CD14-positive monocyte (primary cell): ENCODE measurements at regions not wholly inside any gene's neighbourhood (a gene's known extent, or its start where the extent isn't known, plus 50 kb on each side); places are given as distances from the start of the nearest gene placed in this dataset.

Experiments used
- DNase-seq, 3 donors: peaks; one replicate each; pipeline ENCODE4 v3.0.0-alpha.2; 2011 to 2022
- H2AFZ ChIP-seq: 2 replicates; pipeline ENCODE4 v1.6.0; 2012; ENCODE audit warnings: mild to moderate bottlenecking, low read depth, low read length, inconsistent platforms; ENCODE audit not compliant: insufficient read depth, poor library complexity, severe bottlenecking
- H3K27ac ChIP-seq, 2 donors: 1 replicate in 1 of 2; 2 replicates in 1 of 2; pipeline ENCODE4 v1.5.1; 2012 to 2013; ENCODE audit warnings: low read length in 2 of 2, control low read depth in 1 of 2, inconsistent platforms in 1 of 2, low read depth in 1 of 2, mild to moderate bottlenecking in 1 of 2
- H3K27me3 ChIP-seq, 2 donors: one replicate each; pipeline versions ENCODE4 v1.6.0 to v1.6.1; 2011 to 2013; ENCODE audit warnings: low read length in 2 of 2; ENCODE audit not compliant: control insufficient read depth in 2 of 2, insufficient read depth in 2 of 2
- H3K36me3 ChIP-seq, 2 donors: replicated peaks in 1 of 2; 1 replicate in 1 of 2; 2 replicates in 1 of 2; pipeline versions ENCODE4 v1.5.1 to v1.6.1; 2012 to 2013; ENCODE audit warnings: low read length in 2 of 2, control low read depth in 1 of 2, inconsistent platforms in 1 of 2, mild to moderate bottlenecking in 1 of 2; ENCODE audit not compliant: insufficient read depth in 2 of 2, control insufficient read depth in 1 of 2
- H3K4me1 ChIP-seq, 2 donors: 1 replicate in 1 of 2; 2 replicates in 1 of 2; pipeline versions ENCODE4 v1.5.1 to v1.6.1; 2012 to 2013; ENCODE audit warnings: low read length in 2 of 2, control low read depth in 1 of 2, inconsistent platforms in 1 of 2, mild to moderate bottlenecking in 1 of 2, moderate library complexity in 1 of 2; ENCODE audit not compliant: insufficient read depth in 2 of 2, control insufficient read depth in 1 of 2
- H3K4me2 ChIP-seq: replicated peaks from 2 replicates; pipeline ENCODE3; 2012; ENCODE audit warnings: low read length, moderate library complexity, mild to moderate bottlenecking; ENCODE audit not compliant: poor library complexity, severe bottlenecking; ENCODE audit errors: extremely low read depth
- H3K4me3 ChIP-seq, 3 experiments: fragments of 200-600 bp in 1 of 3; sonication (generic) in 1 of 3; replicated peaks in 1 of 3; 1 replicate in 2 of 3; 2 replicates in 1 of 3; pipeline ENCODE4 v1.5.1; 2011 to 2013; ENCODE audit warnings: low read length in 3 of 3, mild to moderate bottlenecking in 3 of 3, control low read depth in 2 of 3, low read depth in 2 of 3, inconsistent platforms in 1 of 3, moderate library complexity in 1 of 3
- H3K79me2 ChIP-seq: 2 replicates; pipeline ENCODE4 v1.6.0; 2012; ENCODE audit warnings: mild to moderate bottlenecking, control low read depth, inconsistent platforms, low read length, moderate library complexity; ENCODE audit not compliant: insufficient read depth
- H3K9ac ChIP-seq: 2 replicates; pipeline ENCODE4 v1.6.0; 2017; ENCODE audit warnings: low read length, mild to moderate bottlenecking; ENCODE audit not compliant: insufficient read depth, poor library complexity, severe bottlenecking
- H3K9me3 ChIP-seq, 2 donors: replicated peaks in 1 of 2; 1 replicate in 1 of 2; 2 replicates in 1 of 2; pipeline versions ENCODE4 v1.5.1 to v1.6.1; 2012 to 2013; ENCODE audit warnings: low read length in 2 of 2, control low read depth in 1 of 2; ENCODE audit not compliant: control insufficient read depth in 1 of 2, insufficient read depth in 1 of 2
- H4K20me1 ChIP-seq: 2 replicates; pipeline ENCODE4 v1.6.0; 2012; ENCODE audit warnings: mild to moderate bottlenecking, low read length, control low read depth, moderate library complexity; ENCODE audit not compliant: insufficient read depth
- H3K27ac Mint-ChIP-seq, 7 donors: one replicate each; pipeline ENCODE4 v1.8.0; 2020; ENCODE audit warnings: mild to moderate bottlenecking in 7 of 7, mixed read lengths in 7 of 7, moderate library complexity in 6 of 7, inconsistent platforms in 2 of 7
- H3K27me3 Mint-ChIP-seq, 3 donors: one replicate each; pipeline ENCODE4 v1.8.0; 2021 to 2022; ENCODE audit warnings: low read depth in 3 of 3, mild to moderate bottlenecking in 3 of 3, mixed read lengths in 3 of 3, moderate library complexity in 3 of 3, inconsistent platforms in 1 of 3
- H3K36me3 Mint-ChIP-seq, 2 donors: one replicate each; pipeline ENCODE4 v1.8.0; 2020; ENCODE audit warnings: mixed read lengths in 2 of 2, inconsistent platforms in 1 of 2, mild to moderate bottlenecking in 1 of 2
- H3K4me1 Mint-ChIP-seq: one replicate; pipeline ENCODE4 v1.8.0; 2020; ENCODE audit warnings: mild to moderate bottlenecking, mixed read lengths
- H3K4me3 Mint-ChIP-seq, 2 donors: one replicate each; pipeline ENCODE4 v1.8.0; 2020; ENCODE audit warnings: mild to moderate bottlenecking in 2 of 2, mixed read lengths in 2 of 2, moderate library complexity in 1 of 2
- H3K9me3 Mint-ChIP-seq, 7 donors: one replicate each; pipeline ENCODE4 v1.8.0; 2020 to 2022; ENCODE audit warnings: mixed read lengths in 7 of 7, mild to moderate bottlenecking in 6 of 7, moderate library complexity in 6 of 7, inconsistent platforms in 2 of 7
- CTCF ChIP-seq: fragments of 200-600 bp; IDR thresholded peaks from one replicate; pipeline ENCODE4 v1.8.0; 2022; ENCODE audit warnings: antibody characterized with exemption, mild to moderate bottlenecking
- WGBS: methylation state at CpG from one replicate; pipeline ENCODE4 v1.1.5; 2013; ENCODE audit warnings: missing lambda C conversion rate; ENCODE audit not compliant: insufficient coverage; 5-methylcytosine and 5-hydroxymethylcytosine counted together
- intact Hi-C, 2 donors: fragments of 100-400 bp; cut with micrococcal nuclease; formaldehyde crosslinking; loops; one replicate each; pipeline versions ENCODE4 v1.15.0 to v1.15.1; 2023

GRCh38 chr3:146770301-146770700 is 165.2 kb upstream of the PLSCR5 start:
- Histone ChIP-seq H3K4me1 (no peaks in the 10 kb centered on the region), H4K20me1 (no peaks in the 10 kb centered on the region), H3K4me2 (no peak overlapping the region), H3K27ac (no peak overlapping the region), H3K4me3 (no peak overlapping the region), H3K9ac (no peak overlapping the region), H3K9me3 (peaks cover 0 to 16% of the 10 kb centered on the region in 2 donors), H3K79me2 (no peaks in the 10 kb centered on the region), H3K36me3 (no peaks in the 10 kb centered on the region), H3K27me3 (no peaks in the 10 kb centered on the region), H2AFZ (no peak overlapping the region)
- Mint-ChIP-seq H3K36me3 (no peaks in the 10 kb centered on the region), H3K27ac (no peak overlapping the region), H3K4me1 (no peaks in the 10 kb centered on the region), H3K27me3 (no peaks in the 10 kb centered on the region), H3K4me3 (no peak overlapping the region), H3K9me3 (peaks cover 2 to 14% (median 5%) of the 10 kb centered on the region in 7 donors)
- no CpG with 5 or more reads among the region's 2 CpGs for WGBS
- intact Hi-C loops, result no loop called here
- DNase-seq, result no peak
- TF ChIP-seq CTCF, result no peak

GRCh38 chr3:146757759-146758158 is 152.6 kb upstream of the PLSCR5 start:
- H3K27ac Mint-ChIP-seq, result no peak overlapping the region
- no peak overlapping the region for H3K27ac ChIP-seq
- DNase-seq, result no peak
- TF ChIP-seq CTCF, result no peak
- H3K4me1 ChIP-seq, result no peaks in the 10 kb centered on the region
- H3K4me3 Mint-ChIP-seq, result no peak overlapping the region
- no peaks in the 10 kb centered on the region for H3K36me3 ChIP-seq
- no peaks in the 10 kb centered on the region for H3K36me3 Mint-ChIP-seq
- no peaks in the 10 kb centered on the region for H4K20me1 ChIP-seq
- WGBS, result no CpG with 5 or more reads among the region's 1 CpG
- no peaks in the 10 kb centered on the region for H3K4me1 Mint-ChIP-seq
- no peaks in the 10 kb centered on the region for H3K27me3 Mint-ChIP-seq
- H3K4me2 ChIP-seq, result no peak overlapping the region
- no peak overlapping the region for H2AFZ ChIP-seq
- no peaks in the 10 kb centered on the region for H3K79me2 ChIP-seq
- H3K4me3 ChIP-seq, result no peak overlapping the region
- H3K27me3 ChIP-seq, result no peaks in the 10 kb centered on the region
- H3K9ac ChIP-seq, result no peak overlapping the region
- intact Hi-C loops, result no loop called here
- H3K9me3 ChIP-seq, result no peaks in the 10 kb centered on the region
- H3K9me3 Mint-ChIP-seq, result peaks cover 1 to 9% (median 3%) of the 10 kb centered on the region in 7 donors
